H9 (cell line): ENCODE measurements at regions not wholly inside any gene's neighbourhood (a gene's known extent, or its start where the extent isn't known, plus 50 kb on each side); places are given as distances from the start of the nearest gene placed in this dataset.

ENCODE experiments used
- DNase-seq: peaks from one replicate; pipeline ENCODE4 v3.0.0-alpha.2; 2017
- H2AFZ ChIP-seq: one replicate; pipeline ENCODE4 v1.6.1; 2013; ENCODE audit warnings: mild to moderate bottlenecking, low read length, control low read depth, moderate library complexity
- H2AK5ac ChIP-seq: 2 replicates; pipeline ENCODE4 v1.6.1; 2013; ENCODE audit warnings: low read length, control low read depth, mixed read lengths; ENCODE audit not compliant: insufficient read length
- H2BK120ac ChIP-seq: one replicate; pipeline ENCODE4 v1.6.1; 2013; ENCODE audit warnings: low read depth, mild to moderate bottlenecking, low read length, control low read depth, inconsistent platforms; ENCODE audit not compliant: poor library complexity, severe bottlenecking
- H2BK12ac ChIP-seq: 2 replicates; pipeline ENCODE4 v1.6.1; 2013; ENCODE audit warnings: low read length, control low read depth, mixed read lengths, low read depth; ENCODE audit not compliant: insufficient read length
- H2BK15ac ChIP-seq: 2 replicates; pipeline ENCODE4 v1.6.1; 2013; ENCODE audit warnings: low read depth, low read length, control low read depth
- H2BK20ac ChIP-seq: one replicate; pipeline ENCODE4 v1.6.1; 2013; ENCODE audit warnings: low read depth, mild to moderate bottlenecking, low read length, control low read depth, inconsistent platforms; ENCODE audit not compliant: poor library complexity, severe bottlenecking
- H2BK5ac ChIP-seq: 2 replicates; pipeline ENCODE4 v1.6.1; 2013; ENCODE audit warnings: low read length, control low read depth, mixed read lengths; ENCODE audit not compliant: insufficient read length
- H3K14ac ChIP-seq: 2 replicates; pipeline ENCODE4 v1.6.1; 2013; ENCODE audit warnings: low read length, control low read depth; ENCODE audit not compliant: insufficient read depth
- H3K18ac ChIP-seq: 2 replicates; pipeline ENCODE4 v1.6.1; 2013; ENCODE audit warnings: low read depth, mild to moderate bottlenecking, mixed read lengths, low read length, control low read depth; ENCODE audit not compliant: insufficient read length
- H3K23ac ChIP-seq: 2 replicates; pipeline ENCODE4 v1.6.1; 2013; ENCODE audit warnings: low read length, control low read depth, mixed read lengths, low read depth; ENCODE audit not compliant: insufficient read length
- H3K23me2 ChIP-seq: 2 replicates; pipeline ENCODE4 v1.6.1; 2013; ENCODE audit warnings: low read depth, mild to moderate bottlenecking, mixed read lengths, low read length, control low read depth; ENCODE audit not compliant: insufficient read length, poor library complexity, severe bottlenecking
- H3K27ac ChIP-seq: 2 replicates; pipeline ENCODE4 v1.5.1; 2013; ENCODE audit warnings: low read length, control low read depth, mixed read lengths, low read depth; ENCODE audit not compliant: insufficient read length
- H3K27me3 ChIP-seq: 2 replicates; pipeline ENCODE4 v1.6.1; 2013; ENCODE audit warnings: low read length, control low read depth, inconsistent platforms; ENCODE audit not compliant: insufficient read depth
- H3K4ac ChIP-seq: 2 replicates; pipeline ENCODE4 v1.6.1; 2013; ENCODE audit warnings: low read depth, mild to moderate bottlenecking, control low read depth, inconsistent platforms, low read length, moderate library complexity
- H3K4me1 ChIP-seq: 2 replicates; pipeline ENCODE4 v1.6.1; 2013; ENCODE audit warnings: low read length, control low read depth, inconsistent platforms; ENCODE audit not compliant: insufficient read depth
- H3K4me2 ChIP-seq: 2 replicates; pipeline ENCODE4 v1.6.1; 2013; ENCODE audit warnings: low read length, control low read depth, mixed read lengths; ENCODE audit not compliant: insufficient read length, insufficient read depth
- H3K56ac ChIP-seq: 2 replicates; pipeline ENCODE4 v1.6.1; 2013; ENCODE audit warnings: low read depth, mild to moderate bottlenecking, mixed read lengths, low read length, control low read depth; ENCODE audit not compliant: insufficient read length
- H3K79me1 ChIP-seq: 2 replicates; pipeline ENCODE4 v1.6.1; 2013; ENCODE audit warnings: low read depth, mild to moderate bottlenecking, moderate library complexity, low read length, control low read depth, inconsistent platforms; ENCODE audit not compliant: insufficient read depth, poor library complexity, severe bottlenecking
- H3K79me2 ChIP-seq: 2 replicates; pipeline ENCODE4 v1.6.1; 2013; ENCODE audit warnings: low read length, control low read depth, inconsistent platforms; ENCODE audit not compliant: insufficient read depth
- H3K9ac ChIP-seq: 2 replicates; pipeline ENCODE4 v1.6.1; 2013; ENCODE audit warnings: low read length, control low read depth, mixed read lengths; ENCODE audit not compliant: insufficient read length; ENCODE audit errors: extremely low read depth
- H3K9me3 ChIP-seq: one replicate; pipeline ENCODE4 v1.6.1; 2013; ENCODE audit warnings: low read depth, low read length, inconsistent platforms; ENCODE audit not compliant: control insufficient read depth
- H3T11ph ChIP-seq: one replicate; pipeline ENCODE4 v1.6.1; 2013; ENCODE audit warnings: mild to moderate bottlenecking, low read length, control low read depth, inconsistent platforms
- H4K20me1 ChIP-seq: one replicate; pipeline ENCODE4 v1.6.1; 2013; ENCODE audit not compliant: control insufficient read depth, insufficient read length, insufficient read depth
- H4K5ac ChIP-seq: 2 replicates; pipeline ENCODE4 v1.6.1; 2013; ENCODE audit warnings: low read depth, mild to moderate bottlenecking, mixed read lengths, low read length, control low read depth; ENCODE audit not compliant: insufficient read length
- H4K8ac ChIP-seq: replicated peaks from 2 replicates; pipeline ENCODE4 v1.6.1; 2013; ENCODE audit warnings: low read length, control low read depth, mixed read lengths, low read depth; ENCODE audit not compliant: insufficient read length
- H4K91ac ChIP-seq: 2 replicates; pipeline ENCODE4 v1.6.1; 2013; ENCODE audit warnings: low read depth, mild to moderate bottlenecking, moderate library complexity, mixed read lengths, low read length, control low read depth; ENCODE audit not compliant: insufficient read length
- H3K27ac Mint-ChIP-seq, 3 experiments: 2 replicates in 2 of 3; 3 replicates in 1 of 3; pipeline ENCODE4 v1.8.0; 2020 to 2021; ENCODE audit warnings: mixed read lengths in 3 of 3, mild to moderate bottlenecking in 1 of 3, moderate library complexity in 1 of 3
- H3K27me3 Mint-ChIP-seq: 2 replicates; pipeline ENCODE4 v1.8.0; 2021; ENCODE audit warnings: low read depth, mild to moderate bottlenecking, moderate library complexity, mixed read lengths
- H3K36me3 Mint-ChIP-seq, 3 experiments: 2 replicates in 2 of 3; 3 replicates in 1 of 3; pipeline ENCODE4 v1.8.0; 2020 to 2021; ENCODE audit warnings: low read depth in 3 of 3, mixed read lengths in 3 of 3; ENCODE audit not compliant: insufficient read depth in 1 of 3
- H3K4me1 Mint-ChIP-seq, 2 experiments: 2 replicates each; pipeline ENCODE4 v1.8.0; 2020; ENCODE audit warnings: mixed read lengths in 2 of 2
- H3K4me3 Mint-ChIP-seq, 2 experiments: 2 replicates in 1 of 2; 3 replicates in 1 of 2; pipeline ENCODE4 v1.8.0; 2020 to 2021; ENCODE audit warnings: mild to moderate bottlenecking in 2 of 2, mixed read lengths in 2 of 2, moderate library complexity in 1 of 2
- H3K9me3 Mint-ChIP-seq, 2 experiments: 2 replicates in 1 of 2; 3 replicates in 1 of 2; pipeline ENCODE4 v1.8.0; 2020; ENCODE audit warnings: mild to moderate bottlenecking in 2 of 2, mixed read lengths in 2 of 2, moderate library complexity in 1 of 2
- WGBS: extraction: QIAGEN DNeasy Blood & Tissue Kit; methylation state at CpG from one replicate; pipeline ENCODE4 v1.1.7; 2013; ENCODE audit warnings: missing lambda C conversion rate, low lambda C conversion rate, mixed read lengths; ENCODE audit not compliant: insufficient read length; ENCODE audit errors: extremely low coverage; 5-methylcytosine and 5-hydroxymethylcytosine counted together
- TF ChIP-seq, protein P1 (sequence below): fragments of 200-600 bp; sonication (generic); conservative IDR thresholded peaks from 3 replicates; pipeline ENCODE4 v1.8.0; 2021; ENCODE audit warnings: antibody characterized with exemption, mild to moderate bottlenecking

DNA sequence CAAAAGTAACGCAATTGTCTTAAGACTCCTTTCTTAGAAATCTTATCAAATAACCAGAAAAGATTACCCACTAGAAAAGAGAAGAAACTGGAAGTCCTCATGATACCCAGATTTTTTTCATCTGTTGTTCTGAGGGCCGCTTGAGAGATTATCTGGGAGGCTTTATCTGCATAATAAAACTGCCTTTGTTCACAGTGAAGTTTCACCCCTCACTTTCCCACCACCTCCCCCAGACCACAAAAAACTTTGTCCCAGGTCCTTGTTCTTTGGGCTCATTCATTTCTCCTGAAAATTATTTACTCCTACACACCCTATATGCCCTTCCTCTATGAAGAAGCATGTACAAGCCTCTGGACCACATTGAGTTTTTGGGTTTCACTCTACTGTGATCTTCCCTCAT lies 745.1 kb upstream of the COBL start:
- Histone ChIP-seq H3K27ac (peak overlapping the region; percentile 33), H3K4me2 (no peak overlapping the region), H2AFZ (peak overlapping the region; percentile 85), H3K9me3 (no peaks in the 10 kb centered on the region), H3K18ac (no peak overlapping the region), H2BK20ac (no peak overlapping the region), H3K4ac (no peak overlapping the region), H4K8ac (no peak overlapping the region), H4K91ac (no peak overlapping the region), H3K27me3 (no peaks in the 10 kb centered on the region), H2BK5ac (no peak overlapping the region), H2BK15ac (no peak overlapping the region), H3K23ac (no peak overlapping the region), H4K5ac (no peak overlapping the region), H3K4me1 (no peaks in the 10 kb centered on the region; the same call in 1 of the 2 replicates), H2BK12ac (no peak overlapping the region), H3K56ac (no peak overlapping the region), H2BK120ac (no peak overlapping the region), H3K79me2 (no peaks in the 10 kb centered on the region), H3K9ac (no peak overlapping the region), H3K23me2 (no peaks in the 10 kb centered on the region), H3T11ph (no peak overlapping the region), H3K79me1 (no peaks in the 10 kb centered on the region), H4K20me1 (no peaks in the 10 kb centered on the region), H2AK5ac (no peak overlapping the region), H3K14ac (no peak overlapping the region)
- peak overlapping the region; percentile 85 to 97 (median 95) for H3K27ac Mint-ChIP-seq
- H3K4me1 Mint-ChIP-seq, result peaks cover 50 to 54% of the 10 kb centered on the region in 2 experiments
- no peak for DNase-seq
- peaks cover 0 to 1% (median 0%) of the 10 kb centered on the region in 3 experiments; a peak in 2 of 7 replicates for H3K36me3 Mint-ChIP-seq
- peak overlapping the region in 1 of 2 experiments; percentile 32; a peak in 2 of 5 replicates for H3K4me3 Mint-ChIP-seq
- TF ChIP-seq, protein P1, sequence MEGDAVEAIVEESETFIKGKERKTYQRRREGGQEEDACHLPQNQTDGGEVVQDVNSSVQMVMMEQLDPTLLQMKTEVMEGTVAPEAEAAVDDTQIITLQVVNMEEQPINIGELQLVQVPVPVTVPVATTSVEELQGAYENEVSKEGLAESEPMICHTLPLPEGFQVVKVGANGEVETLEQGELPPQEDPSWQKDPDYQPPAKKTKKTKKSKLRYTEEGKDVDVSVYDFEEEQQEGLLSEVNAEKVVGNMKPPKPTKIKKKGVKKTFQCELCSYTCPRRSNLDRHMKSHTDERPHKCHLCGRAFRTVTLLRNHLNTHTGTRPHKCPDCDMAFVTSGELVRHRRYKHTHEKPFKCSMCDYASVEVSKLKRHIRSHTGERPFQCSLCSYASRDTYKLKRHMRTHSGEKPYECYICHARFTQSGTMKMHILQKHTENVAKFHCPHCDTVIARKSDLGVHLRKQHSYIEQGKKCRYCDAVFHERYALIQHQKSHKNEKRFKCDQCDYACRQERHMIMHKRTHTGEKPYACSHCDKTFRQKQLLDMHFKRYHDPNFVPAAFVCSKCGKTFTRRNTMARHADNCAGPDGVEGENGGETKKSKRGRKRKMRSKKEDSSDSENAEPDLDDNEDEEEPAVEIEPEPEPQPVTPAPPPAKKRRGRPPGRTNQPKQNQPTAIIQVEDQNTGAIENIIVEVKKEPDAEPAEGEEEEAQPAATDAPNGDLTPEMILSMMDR, result no peak
- H3K27me3 Mint-ChIP-seq, result no peaks in the 10 kb centered on the region; the same call in 1 of the 2 replicates
- no CpG with 5 or more reads among the region's 2 CpGs for WGBS
- H3K9me3 Mint-ChIP-seq, result no peaks in the 10 kb centered on the region; a peak in 2 of 5 replicates
